ENCODE measurements at regions not wholly inside any gene's neighbourhood (a gene's known extent, or its start where the extent isn't known, plus 50 kb on each side); places are given as distances from the start of the nearest gene placed in this dataset.

DNA sequence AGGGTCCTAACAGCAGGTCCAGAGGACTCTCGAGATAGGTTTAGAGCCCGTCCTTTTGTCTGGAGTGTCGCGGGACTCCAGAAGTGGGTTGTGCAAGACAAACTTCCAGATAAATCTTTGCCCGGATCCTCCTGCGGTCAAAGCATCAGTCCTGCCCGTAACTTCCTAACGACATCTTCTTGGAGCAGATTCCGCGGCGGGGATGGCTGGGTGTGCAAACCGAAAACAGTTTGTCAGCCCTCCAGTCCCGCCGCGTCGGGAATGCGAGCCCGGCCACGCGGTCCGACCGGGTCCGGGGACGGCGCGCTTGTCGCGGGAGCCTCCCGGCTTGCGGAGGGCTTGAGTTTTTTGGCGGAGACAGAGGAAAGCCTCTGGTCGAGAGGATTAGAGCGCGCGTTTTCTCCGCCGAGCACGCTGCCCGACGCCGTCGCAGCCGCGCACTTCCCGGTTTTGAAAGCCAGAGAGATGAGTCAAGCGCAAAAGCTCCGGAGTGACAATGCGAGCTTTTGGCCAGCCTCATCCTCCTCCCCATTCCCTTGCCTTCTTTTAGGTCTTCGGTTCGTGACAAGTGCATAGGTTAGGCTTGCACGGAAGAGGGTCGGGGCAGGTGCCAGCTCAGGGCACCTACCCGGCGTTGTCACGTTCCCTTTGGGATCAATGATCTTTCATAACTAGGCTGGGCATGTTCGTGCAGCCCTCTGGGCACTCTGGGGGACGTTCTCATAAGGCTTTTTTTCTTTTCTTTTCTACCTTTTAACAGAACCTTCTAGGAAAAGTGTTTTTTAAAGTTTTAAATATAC, 91.3 kb upstream of the PRDM1 start:
- Histone ChIP-seq H2AFZ (peak overlapping the region; percentile 93), H3K36me3 (ENCODE audit: insufficient read depth) (no peaks in the 10 kb centered on the region), H3K4me1 (ENCODE audit: insufficient read depth) (peaks cover 29% of the 10 kb centered on the region), H3K27ac (ENCODE audit: low read depth) (no peak overlapping the region), H4K20me1 (replicated peaks; ENCODE audit: insufficient read depth) (peaks cover 23% of the 10 kb centered on the region; the same call in 1 of the 2 replicates), H3K4me3 (peak overlapping the region; percentile 78), H3K4me2 (peak overlapping the region; percentile 93), H3K79me2 (replicated peaks; ENCODE audit: insufficient read depth) (no peaks in the 10 kb centered on the region), H3K27me3 (ENCODE audit: insufficient read depth) (peaks cover 97% of the 10 kb centered on the region), H3K9me2 (ENCODE audit: insufficient read depth) (no peaks in the 10 kb centered on the region), H3F3A (replicated peaks; ENCODE audit: low read depth) (peaks cover 6% of the 10 kb centered on the region; the same call in 1 of the 2 replicates)
- Mint-ChIP-seq H3K4me3 (peak overlapping the region; percentile 86), H3K27ac (no peak overlapping the region), H3K4me1 (peaks cover 19% of the 10 kb centered on the region), H3K27me3 (ENCODE audit: insufficient read depth, low read depth, poor library complexity) (peaks cover 79% of the 10 kb centered on the region), H3K36me3 (ENCODE audit: low read depth) (no peaks in the 10 kb centered on the region; the same call in 2 of the 3 replicates), H3K9me3 (peaks cover 4% of the 10 kb centered on the region; the same call in 2 of the 3 replicates)
- ATAC-seq: peak; percentile 19
- no peak for TF ChIP-seq POLR2AphosphoS5 (IDR thresholded peaks at IDR 0.05; ENCODE audit: low read depth)
- no peak for TF ChIP-seq CREB1 (CRISPR knock-in tag; IDR thresholded peaks at IDR 0.05; ENCODE audit: low read depth)
- no peak for TF ChIP-seq STAT1 (IDR thresholded peaks at IDR 0.05; ENCODE audit: unreplicated experiment)
- TF ChIP-seq, protein P1, sequence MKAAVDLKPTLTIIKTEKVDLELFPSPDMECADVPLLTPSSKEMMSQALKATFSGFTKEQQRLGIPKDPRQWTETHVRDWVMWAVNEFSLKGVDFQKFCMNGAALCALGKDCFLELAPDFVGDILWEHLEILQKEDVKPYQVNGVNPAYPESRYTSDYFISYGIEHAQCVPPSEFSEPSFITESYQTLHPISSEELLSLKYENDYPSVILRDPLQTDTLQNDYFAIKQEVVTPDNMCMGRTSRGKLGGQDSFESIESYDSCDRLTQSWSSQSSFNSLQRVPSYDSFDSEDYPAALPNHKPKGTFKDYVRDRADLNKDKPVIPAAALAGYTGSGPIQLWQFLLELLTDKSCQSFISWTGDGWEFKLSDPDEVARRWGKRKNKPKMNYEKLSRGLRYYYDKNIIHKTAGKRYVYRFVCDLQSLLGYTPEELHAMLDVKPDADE (IDR thresholded peaks at IDR 0.05): no peak
- no peak for TF ChIP-seq CTCF (conservative IDR thresholded peaks at IDR 0.05; ENCODE audit: low read depth in 2 of 2)
- TF ChIP-seq NANOG (IDR thresholded peaks at IDR 0.05; ENCODE audit: borderline replicate concordance): no peak
- peak; percentile 84 for TF ChIP-seq EZH2phosphoT487 (IDR thresholded peaks at IDR 0.05; ENCODE audit: unreplicated experiment)
- TF ChIP-seq ZNF462 (CRISPR knock-in tag; IDR thresholded peaks at IDR 0.05): no peak
- no peak for TF ChIP-seq JUNB (IDR thresholded peaks at IDR 0.05; ENCODE audit: unreplicated experiment)
- peak; percentile 78 for TF ChIP-seq EZH2 (IDR thresholded peaks at IDR 0.05; ENCODE audit: low read depth, unreplicated experiment)
- no peak for TF ChIP-seq REST (IDR thresholded peaks at IDR 0.05; ENCODE audit: unreplicated experiment)
- no peak for TF ChIP-seq ZNF114 (CRISPR knock-in tag; IDR thresholded peaks at IDR 0.05)
- no peak for TF ChIP-seq ZNF331 (CRISPR knock-in tag; IDR thresholded peaks at IDR 0.05; ENCODE audit: low read depth)
- DNase-seq (ENCODE audit: low spot score): peak; percentile 82
